ENCODE measurements at regions not wholly inside any gene's neighbourhood (a gene's known extent, or its start where the extent isn't known, plus 50 kb on each side); places are given as distances from the start of the nearest gene placed in this dataset.

GRCh38 chr7:66571568-66571967 is 57.1 kb upstream of the KCTD7 start:
- Histone ChIP-seq H3K4me2 (no peak overlapping the region), H3K9me2 (ENCODE audit: insufficient read depth) (no peaks in the 10 kb centered on the region), H2AFZ (no peak overlapping the region), H3K27me3 (ENCODE audit: insufficient read depth) (no peaks in the 10 kb centered on the region), H3K4me1 (ENCODE audit: insufficient read depth) (peaks cover 2% of the 10 kb centered on the region; the same call in 1 of the 2 replicates), H4K20me1 (replicated peaks; ENCODE audit: insufficient read depth) (peaks cover 28% of the 10 kb centered on the region), H3K4me3 (no peak overlapping the region), H3K36me3 (ENCODE audit: insufficient read depth) (peaks cover 27% of the 10 kb centered on the region), H3F3A (replicated peaks; ENCODE audit: low read depth) (peaks cover 5% of the 10 kb centered on the region; the same call in 1 of the 2 replicates), H3K79me2 (replicated peaks; ENCODE audit: insufficient read depth) (peaks cover 97% of the 10 kb centered on the region), H3K27ac (ENCODE audit: low read depth) (no peak overlapping the region)
- Mint-ChIP-seq H3K9me3 (no peaks in the 10 kb centered on the region), H3K27me3 (ENCODE audit: insufficient read depth, low read depth, poor library complexity) (no peaks in the 10 kb centered on the region), H3K27ac (no peak overlapping the region), H3K36me3 (ENCODE audit: low read depth) (peaks cover 62% of the 10 kb centered on the region), H3K4me1 (no peaks in the 10 kb centered on the region), H3K4me3 (no peak overlapping the region)
- DNase-seq (ENCODE audit: low spot score) (no peak), ATAC-seq (no peak)
- TF ChIP-seq CTCF (conservative IDR thresholded peaks at IDR 0.05; ENCODE audit: low read depth in 2 of 2) (no peak), STAT1 (IDR thresholded peaks at IDR 0.05; ENCODE audit: unreplicated experiment) (no peak), ZNF114 (CRISPR knock-in tag; IDR thresholded peaks at IDR 0.05) (no peak), NANOG (IDR thresholded peaks at IDR 0.05; ENCODE audit: borderline replicate concordance) (no peak), CREB1 (CRISPR knock-in tag; IDR thresholded peaks at IDR 0.05; ENCODE audit: low read depth) (no peak), ZNF331 (CRISPR knock-in tag; IDR thresholded peaks at IDR 0.05; ENCODE audit: low read depth) (no peak), JUNB (IDR thresholded peaks at IDR 0.05; ENCODE audit: unreplicated experiment) (no peak), EZH2phosphoT487 (IDR thresholded peaks at IDR 0.05; ENCODE audit: unreplicated experiment) (no peak), REST (IDR thresholded peaks at IDR 0.05; ENCODE audit: unreplicated experiment) (no peak), POLR2AphosphoS5 (IDR thresholded peaks at IDR 0.05; ENCODE audit: low read depth) (no peak), ZNF462 (CRISPR knock-in tag; IDR thresholded peaks at IDR 0.05) (no peak), EZH2 (IDR thresholded peaks at IDR 0.05; ENCODE audit: low read depth, unreplicated experiment) (no peak), ETS1 (IDR thresholded peaks at IDR 0.05) (no peak)
